NCI-H1694 (cell line): ENCODE measurements at regions not wholly inside any gene's neighbourhood (a gene's known extent, or its start where the extent isn't known, plus 50 kb on each side); places are given as distances from the start of the nearest gene placed in this dataset.

ENCODE experiments used
- DNase-seq: peaks from one replicate; lab custom pipeline; 2025; lab: John Stamatoyannopoulos, UW

DNA sequence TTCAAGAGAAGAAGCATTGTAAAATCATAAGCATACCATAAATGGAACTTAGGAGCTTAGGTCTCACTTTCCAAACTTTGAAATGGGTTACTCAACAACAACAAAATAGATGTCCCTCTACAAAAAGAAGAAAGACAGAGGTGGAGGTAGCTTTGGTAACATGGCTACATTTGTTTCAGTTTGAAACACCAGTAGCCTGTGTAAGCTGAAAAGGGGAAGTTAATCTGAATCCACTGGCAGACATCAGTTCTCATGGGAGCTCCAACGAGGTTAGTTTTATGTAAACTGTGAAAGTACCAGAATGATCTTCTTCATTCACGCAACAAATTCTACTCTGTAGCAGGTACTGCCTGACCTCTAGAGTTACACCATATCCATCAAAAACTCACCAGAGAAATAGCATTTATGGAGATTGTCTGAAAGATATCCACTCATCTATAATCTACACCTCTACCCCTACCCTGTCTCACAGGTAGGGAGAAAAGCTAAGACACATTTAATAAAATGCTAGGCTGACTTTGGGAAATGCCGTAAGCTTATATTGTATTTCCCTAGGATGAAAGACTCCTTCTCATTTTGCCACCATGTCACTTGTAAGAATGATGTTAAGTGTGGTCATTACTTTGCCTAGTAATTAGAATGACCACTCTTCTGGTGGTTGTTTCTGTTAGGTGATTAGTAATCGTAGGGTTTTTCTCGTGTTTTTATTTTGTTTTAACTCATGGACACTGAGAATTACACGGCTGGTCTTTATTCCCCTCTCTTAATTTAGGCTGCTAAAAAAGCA, 224.1 kb downstream of the ASCL1 start:
- DNase-seq = no peak

DNA sequence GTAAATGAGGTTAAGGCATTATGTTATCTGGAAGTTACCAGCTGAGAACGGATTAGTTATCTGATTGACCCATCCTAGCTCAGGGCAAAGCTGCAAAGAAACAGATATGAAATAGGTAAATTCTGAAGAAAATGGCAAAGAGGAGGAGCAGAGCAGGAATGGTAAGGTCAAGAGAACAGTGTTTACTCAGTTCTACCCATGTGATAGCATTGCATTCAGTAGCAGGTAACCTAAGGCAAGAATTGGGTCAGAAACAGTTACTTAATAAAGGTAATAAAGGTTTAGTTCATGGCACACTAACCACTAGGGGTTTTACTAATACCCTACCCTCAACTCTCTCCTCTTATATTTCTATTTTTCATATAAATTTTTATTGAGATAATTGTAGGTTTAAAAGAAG, 224.8 kb downstream of the ASCL1 start:
- DNase-seq = no peak

DNA sequence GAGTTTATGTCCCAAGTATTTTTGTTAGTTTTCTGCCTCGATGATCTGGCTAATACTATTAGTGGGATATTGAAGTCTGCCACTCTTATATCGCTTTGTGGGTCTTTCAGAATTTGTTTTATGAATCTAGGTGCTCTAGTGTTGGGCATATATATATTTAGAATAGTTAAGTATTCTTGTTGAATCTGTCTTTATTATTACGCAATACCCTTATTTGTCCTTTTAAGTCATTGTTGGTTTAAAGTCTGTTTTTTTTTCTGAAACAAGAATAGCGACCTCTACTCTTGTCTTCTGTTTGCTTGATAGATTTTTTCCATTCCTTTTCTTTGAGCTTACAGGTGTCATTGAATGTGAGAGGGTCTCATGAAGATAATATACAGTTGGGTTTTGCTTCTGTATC, 239.0 kb downstream of the ASCL1 start:
- no peak for DNase-seq

DNA sequence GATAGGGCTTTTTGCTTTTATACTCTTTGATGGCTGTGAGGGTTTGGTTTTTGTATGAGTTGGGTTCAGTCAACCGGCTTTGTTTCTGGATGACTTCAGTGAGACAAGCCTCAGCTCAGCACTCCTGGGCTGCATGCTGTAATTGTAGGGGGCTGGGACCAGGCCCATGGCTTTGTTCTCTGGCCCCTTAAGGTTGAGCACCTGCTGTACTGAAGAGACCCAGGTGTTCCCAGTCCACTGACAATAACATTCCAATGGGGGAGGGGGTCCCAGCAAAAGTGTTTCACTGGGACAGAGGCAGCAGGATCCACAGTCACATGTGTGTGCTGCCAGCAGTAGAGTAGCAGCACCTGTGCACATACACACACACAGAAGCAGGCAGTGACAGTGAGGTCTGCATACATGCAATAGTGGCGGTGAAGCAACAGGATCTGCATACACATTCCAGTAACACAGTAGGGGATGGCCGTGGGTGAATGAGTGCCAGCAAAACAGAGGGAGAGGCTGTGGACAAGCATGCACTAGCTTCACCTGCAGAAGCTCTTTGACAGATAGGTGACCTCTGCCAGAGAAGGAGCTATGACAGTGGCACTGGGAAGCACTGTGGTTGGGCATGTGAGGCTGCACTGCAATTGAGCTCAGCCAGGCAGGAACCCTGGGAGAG, 240.4 kb downstream of the ASCL1 start:
- no peak for DNase-seq

DNA sequence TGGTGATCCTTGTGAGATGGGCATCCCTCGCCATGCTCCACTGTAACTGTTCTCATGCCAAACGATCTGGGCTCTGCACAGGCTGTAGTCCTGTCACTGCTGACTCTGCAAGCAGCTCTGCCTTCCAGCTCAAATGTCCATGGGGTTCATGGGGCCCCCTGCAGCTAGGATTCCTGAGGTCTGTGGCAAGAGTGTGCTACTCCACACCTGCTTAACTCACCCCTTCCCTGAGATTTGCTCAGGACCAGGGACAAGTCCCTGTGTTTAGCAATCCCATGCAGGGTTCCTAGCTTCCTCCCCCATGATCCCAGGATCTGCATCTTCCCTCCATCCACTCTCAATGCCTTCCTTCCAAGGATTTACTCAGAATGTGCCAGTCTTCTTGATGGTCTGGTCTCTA, 241.0 kb downstream of the ASCL1 start:
- no peak for DNase-seq

DNA sequence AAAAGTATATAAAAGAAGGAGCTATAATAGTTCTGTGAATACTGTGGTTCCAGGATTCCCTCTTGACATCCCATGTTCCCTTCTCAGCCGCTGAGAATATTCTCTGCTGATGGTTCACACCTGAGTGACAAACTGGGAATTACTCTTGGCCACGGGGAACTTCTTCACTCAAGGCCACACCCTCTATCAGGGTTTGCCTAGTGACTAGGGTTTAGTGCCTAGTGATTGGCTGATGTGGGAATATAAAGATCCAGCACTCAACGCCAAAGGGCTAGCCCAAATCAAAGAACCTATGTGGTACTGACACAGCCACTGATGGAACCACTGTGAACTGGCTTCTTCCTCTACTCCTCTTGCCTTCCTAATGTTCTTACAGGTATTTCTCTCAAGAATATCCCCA, 248.4 kb downstream of the ASCL1 start:
- DNase-seq = no peak

DNA sequence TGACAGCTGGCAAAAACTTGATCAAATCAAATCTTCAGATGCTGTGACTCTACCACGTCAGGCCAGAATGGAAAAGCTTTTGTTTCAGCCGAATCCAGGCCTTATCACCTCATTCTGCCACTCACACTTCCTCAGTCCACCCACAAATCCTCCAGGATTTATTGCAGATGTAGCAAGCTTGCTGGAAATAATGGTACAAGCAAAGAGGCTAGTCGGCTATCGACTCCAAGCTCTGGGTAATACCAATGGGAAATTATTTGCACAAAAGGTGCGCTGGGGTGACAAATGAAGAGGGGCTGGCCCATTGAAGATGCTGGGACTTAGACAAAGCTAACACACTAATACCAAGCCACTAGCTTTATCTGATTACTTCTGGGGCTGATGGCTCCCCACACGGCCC, 250.5 kb downstream of the ASCL1 start:
- no peak for DNase-seq

DNA sequence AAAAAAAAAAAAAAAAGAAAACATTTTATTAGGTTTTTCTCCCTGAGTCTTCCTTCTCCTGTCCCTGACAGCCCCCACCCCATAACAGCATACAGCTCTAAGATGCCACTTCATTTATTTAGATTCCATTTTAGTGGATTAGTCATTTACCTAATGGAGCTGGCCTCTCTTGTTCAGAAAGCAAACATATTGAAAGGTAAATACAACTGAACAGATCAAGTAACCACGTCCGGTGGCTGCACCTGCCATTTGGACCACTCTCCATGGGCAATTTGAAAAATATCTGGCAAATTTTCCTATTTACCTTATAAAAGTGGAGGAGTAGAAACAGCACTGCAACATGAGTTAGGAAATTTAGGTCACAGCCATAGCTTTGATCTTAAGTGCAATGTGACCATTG, 254.6 kb downstream of the C12orf42 start:
- no peak for DNase-seq

DNA sequence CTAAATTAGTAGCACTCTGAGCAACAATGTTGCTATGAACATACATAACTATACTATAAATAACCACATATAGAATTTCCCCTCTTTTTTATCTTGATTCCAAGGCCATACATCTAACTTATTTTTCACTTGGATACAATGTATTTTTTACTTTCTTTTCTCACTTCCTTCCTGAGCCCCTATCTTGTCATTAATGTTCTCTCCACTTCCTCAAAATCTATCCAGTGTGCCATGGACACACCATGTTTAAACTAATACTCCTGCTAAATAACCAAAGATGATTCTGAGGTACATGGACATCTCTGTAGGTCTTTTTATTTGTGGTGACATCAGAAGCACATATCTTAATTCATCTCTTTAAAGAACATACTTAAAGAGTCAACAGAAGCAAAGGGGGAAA, 251.2 kb downstream of the C12orf42 start:
- no peak for DNase-seq

DNA sequence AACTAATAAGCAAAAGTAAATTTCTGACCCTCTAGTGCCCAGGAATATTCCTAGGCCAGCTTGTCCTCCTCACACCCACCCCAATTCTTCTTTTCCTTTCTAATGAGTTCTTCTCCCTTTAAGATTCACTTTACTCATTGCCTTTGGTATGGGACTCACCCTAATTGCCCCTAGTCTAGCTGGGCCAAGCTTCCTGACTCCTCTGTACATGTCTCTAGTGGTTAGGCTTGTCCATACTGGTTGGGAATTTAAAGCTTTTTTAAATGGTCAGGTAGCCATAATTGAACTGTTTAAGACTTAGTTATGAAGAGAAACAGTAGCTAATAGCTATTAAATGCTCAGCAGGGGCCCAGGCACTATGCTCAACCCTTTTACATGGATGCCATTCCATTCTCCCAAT, 248.2 kb downstream of the C12orf42 start:
- DNase-seq = no peak

DNA sequence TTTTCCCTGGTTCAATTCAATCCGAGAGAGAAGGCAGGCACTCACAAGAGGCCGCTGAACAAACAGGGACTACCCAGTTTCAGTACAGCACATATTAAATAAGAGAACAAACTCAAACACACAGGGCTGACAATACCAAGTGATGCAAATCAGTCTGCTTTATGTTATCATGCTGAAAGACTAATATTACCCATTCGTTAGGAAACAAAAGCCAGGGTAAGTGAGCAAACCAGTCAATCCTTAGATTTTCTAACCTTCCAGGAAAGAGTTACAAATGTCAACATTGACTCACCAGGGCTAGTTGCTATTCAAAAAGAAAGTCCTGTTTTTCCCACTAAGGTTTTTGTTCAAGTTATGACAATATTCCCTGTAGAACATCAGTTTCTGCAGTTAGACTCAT, 246.2 kb downstream of the C12orf42 start:
- DNase-seq = no peak

DNA sequence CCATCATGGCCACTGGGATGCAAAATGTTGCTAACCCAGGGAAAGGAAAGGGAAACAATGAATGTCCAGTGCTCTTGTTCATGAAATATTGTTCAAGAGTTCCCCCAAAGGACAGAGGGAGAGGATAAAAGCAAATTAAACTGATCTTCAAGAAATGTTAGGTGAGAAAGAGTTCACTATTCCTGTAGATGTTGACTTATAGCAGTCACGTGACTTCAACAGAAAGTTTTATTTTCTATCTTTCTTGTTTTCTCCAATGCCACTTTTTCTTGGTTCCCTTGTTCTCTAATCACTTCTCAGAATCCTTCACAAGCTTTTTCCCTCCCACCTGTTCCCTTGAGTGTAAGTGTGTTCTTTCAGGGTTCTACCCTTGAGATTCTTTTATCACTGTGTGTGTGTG, 245.3 kb downstream of the C12orf42 start:
- DNase-seq = no peak
